ENCODE measurements at regions not wholly inside any gene's neighbourhood (a gene's known extent, or its start where the extent isn't known, plus 50 kb on each side); places are given as distances from the start of the nearest gene placed in this dataset.

DNA sequence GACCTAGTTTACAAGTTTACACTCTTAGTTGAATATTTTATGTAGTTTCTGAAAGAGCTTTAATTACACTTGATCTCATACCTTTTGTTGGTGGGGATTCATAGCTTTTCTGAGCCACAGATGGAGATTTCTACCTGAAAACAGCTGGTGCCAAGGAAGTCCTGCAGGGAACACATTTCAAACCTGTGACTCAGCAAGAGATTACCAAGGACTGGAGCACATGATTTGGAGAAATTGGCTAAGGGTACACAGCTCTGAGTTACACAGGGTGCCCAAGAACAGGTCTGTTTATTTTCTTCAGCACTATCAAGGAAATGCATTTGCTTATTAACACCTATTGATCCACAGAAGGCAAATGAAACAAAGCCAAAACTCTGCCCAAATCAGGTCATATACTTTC, 691.5 kb downstream of the KCTD8 start:
- no peaks in the 10 kb centered on the region for H3K4me1 ChIP-seq (ENCODE audit: control insufficient read depth, extremely low read depth, insufficient read depth, low read length)
- H3K27me3 ChIP-seq (ENCODE audit: control insufficient read depth in 2 of 2, insufficient read depth in 2 of 2, low read length in 2 of 2), result no peaks in the 10 kb centered on the region
- H4K20me1 ChIP-seq (replicated peaks; ENCODE audit: control insufficient read depth, extremely low read depth, insufficient read depth, low read length), result no peaks in the 10 kb centered on the region
- dilution Hi-C loops (cut with MboI; ENCODE audit: extremely low pct_ligation_motif_present, low sequenced_read_pairs), result no loop called here
- H3K9me3 ChIP-seq (replicated peaks; ENCODE audit: control insufficient read depth, insufficient read depth, low read length), result no peaks in the 10 kb centered on the region
- H3K27ac ChIP-seq (ENCODE audit: insufficient read depth, low read depth, low read length), result no peak overlapping the region
- TF ChIP-seq FOS (IDR thresholded peaks at IDR 0.05; ENCODE audit: borderline replicate concordance, insufficient read depth, low read length) (no peak), EZH2 (IDR thresholded peaks at IDR 0.05; ENCODE audit: borderline replicate concordance, low read depth, low read length, severe bottlenecking) (no peak)
- TF ChIP-seq, protein P1, sequence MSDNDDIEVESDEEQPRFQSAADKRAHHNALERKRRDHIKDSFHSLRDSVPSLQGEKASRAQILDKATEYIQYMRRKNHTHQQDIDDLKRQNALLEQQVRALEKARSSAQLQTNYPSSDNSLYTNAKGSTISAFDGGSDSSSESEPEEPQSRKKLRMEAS (IDR thresholded peaks at IDR 0.05; ENCODE audit: insufficient read depth, insufficient read length), result no peak
- H3K9ac ChIP-seq (replicated peaks; ENCODE audit: extremely low read depth, insufficient read depth, low read length), result no peak overlapping the region
- DNase-seq (ENCODE audit: low read depth, low spot score) (no peak), FAIRE-seq (no peak)
- H3K36me3 ChIP-seq (ENCODE audit: control insufficient read depth in 2 of 2, extremely low read depth in 1 of 2, insufficient read depth in 2 of 2, low read length in 2 of 2), result no peaks in the 10 kb centered on the region
- no peaks in the 10 kb centered on the region for H3K79me2 ChIP-seq (ENCODE audit: control insufficient read depth, insufficient read depth, low read length)
- ChIA-PET POLR2A (no interaction called here), CTCF (no interaction called here)
- intact Hi-C loops (cut with micrococcal nuclease), result no loop called here
- no peak overlapping the region for H3K4me2 ChIP-seq (ENCODE audit: insufficient read depth, low read length)
- no peak overlapping the region for H3K4me3 ChIP-seq (replicated peaks in 1 of 3; ENCODE audit: insufficient read depth in 1 of 3, low read depth in 1 of 3, low read length in 3 of 3)
- no peak overlapping the region for H2AFZ ChIP-seq (ENCODE audit: low read depth, low read length)
- H3K9me1 ChIP-seq (replicated peaks; ENCODE audit: control insufficient read depth, extremely low read depth, insufficient read depth, low read length), result no peaks in the 10 kb centered on the region
- no TSS peak for BruUV-seq (replicated peaks)

DNA sequence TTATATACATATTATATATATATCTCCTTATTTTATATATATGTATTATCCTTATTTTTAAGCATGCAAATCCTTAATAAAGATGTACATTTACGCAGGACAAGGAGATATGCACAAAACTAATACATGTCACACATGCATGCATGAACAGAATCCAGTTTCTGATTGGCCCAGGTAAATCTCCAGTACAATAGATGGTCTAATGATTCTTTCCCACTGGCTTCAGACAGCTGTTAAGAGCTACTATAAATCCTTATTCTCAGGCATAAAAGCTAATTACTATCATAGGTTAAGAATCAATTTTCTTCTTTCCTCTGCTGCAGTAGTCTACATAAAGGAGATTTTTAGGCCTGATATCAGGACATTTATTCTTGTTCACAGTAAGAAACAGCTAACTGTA, 689.8 kb downstream of the KCTD8 start:
- ChIA-PET POLR2A (no interaction called here), CTCF (no interaction called here)
- H3K36me3 ChIP-seq (ENCODE audit: control insufficient read depth in 2 of 2, extremely low read depth in 1 of 2, insufficient read depth in 2 of 2, low read length in 2 of 2), result no peaks in the 10 kb centered on the region
- H3K4me3 ChIP-seq (replicated peaks in 1 of 3; ENCODE audit: insufficient read depth in 1 of 3, low read depth in 1 of 3, low read length in 3 of 3), result no peak overlapping the region
- no peak overlapping the region for H3K4me2 ChIP-seq (ENCODE audit: insufficient read depth, low read length)
- H3K79me2 ChIP-seq (ENCODE audit: control insufficient read depth, insufficient read depth, low read length), result no peaks in the 10 kb centered on the region
- H4K20me1 ChIP-seq (replicated peaks; ENCODE audit: control insufficient read depth, extremely low read depth, insufficient read depth, low read length), result no peaks in the 10 kb centered on the region
- no peak overlapping the region for H2AFZ ChIP-seq (ENCODE audit: low read depth, low read length)
- H3K27me3 ChIP-seq (ENCODE audit: control insufficient read depth in 2 of 2, insufficient read depth in 2 of 2, low read length in 2 of 2), result no peaks in the 10 kb centered on the region
- no peaks in the 10 kb centered on the region for H3K9me3 ChIP-seq (replicated peaks; ENCODE audit: control insufficient read depth, insufficient read depth, low read length)
- H3K9ac ChIP-seq (replicated peaks; ENCODE audit: extremely low read depth, insufficient read depth, low read length), result no peak overlapping the region
- H3K4me1 ChIP-seq (ENCODE audit: control insufficient read depth, extremely low read depth, insufficient read depth, low read length), result no peaks in the 10 kb centered on the region
- no peak for FAIRE-seq
- dilution Hi-C loops (cut with MboI; ENCODE audit: extremely low pct_ligation_motif_present, low sequenced_read_pairs), result no loop called here
- TF ChIP-seq EZH2 (IDR thresholded peaks at IDR 0.05; ENCODE audit: borderline replicate concordance, low read depth, low read length, severe bottlenecking) (no peak), POLR2AphosphoS5 (IDR thresholded peaks at IDR 0.05; ENCODE audit: insufficient read depth, low read depth, low read length) (no peak)
- H3K9me1 ChIP-seq (replicated peaks; ENCODE audit: control insufficient read depth, extremely low read depth, insufficient read depth, low read length), result no peaks in the 10 kb centered on the region
- intact Hi-C loops (cut with micrococcal nuclease), result no loop called here
- DNase-seq (ENCODE audit: low read depth, low spot score), result no peak
- no peak overlapping the region for H3K27ac ChIP-seq (ENCODE audit: insufficient read depth, low read depth, low read length)
- BruUV-seq (replicated peaks), result no TSS peak
